H1 (cell line): ENCODE measurements at regions not wholly inside any gene's neighbourhood (a gene's known extent, or its start where the extent isn't known, plus 50 kb on each side); places are given as distances from the start of the nearest gene placed in this dataset.

Experiments used
- CTCF ChIA-PET: fragments of 300-600 bp; sonication (Branson Sonifier 250); formaldehyde crosslinking; loops from one replicate; lab custom pipeline; 2021; ENCODE audit not compliant: partially characterized antibody; lab: Charles Lee
- POLR2A ChIA-PET: fragments of 300-600 bp; sonication (Branson Sonifier 250); formaldehyde crosslinking; loops from one replicate; lab custom pipeline; 2021; ENCODE audit warnings: inconsistent platforms; ENCODE audit not compliant: partially characterized antibody; lab: Charles Lee
- DNase-seq, 2 experiments: peaks; one replicate each; pipeline versions ENCODE4 v3.0.0 to v3.0.0-alpha.2; 2010 to 2022; ENCODE audit warnings: low spot score in 2 of 2, low read depth in 1 of 2, mixed read lengths in 1 of 2
- FAIRE-seq: peaks from 2 replicates; lab custom pipeline; 2011; peaks lifted over from hg19 to GRCh38; lab: Jason Lieb, UNC
- H2AFZ ChIP-seq: 2 replicates; pipeline ENCODE4 v1.8.1; 2012; ENCODE audit warnings: low read length, inconsistent platforms
- H2AK5ac ChIP-seq: 2 replicates; pipeline ENCODE4 v1.6.1; 2013; ENCODE audit warnings: low read depth, low read length
- H2BK120ac ChIP-seq: replicated peaks from 2 replicates; pipeline ENCODE3; 2013; ENCODE audit warnings: low read depth, low read length, inconsistent platforms
- H2BK12ac ChIP-seq: 2 replicates; pipeline ENCODE4 v1.6.1; 2013; ENCODE audit warnings: low read depth, low read length
- H2BK15ac ChIP-seq: 2 replicates; pipeline ENCODE4 v1.6.1; 2013; ENCODE audit warnings: low read length
- H2BK20ac ChIP-seq: 2 replicates; pipeline ENCODE4 v1.6.1; 2013; ENCODE audit warnings: low read length
- H2BK5ac ChIP-seq: 2 replicates; pipeline ENCODE4 v1.6.1; 2013; ENCODE audit warnings: low read depth, low read length
- H3K14ac ChIP-seq: 2 replicates; pipeline ENCODE4 v1.6.1; 2013; ENCODE audit warnings: inconsistent platforms; ENCODE audit not compliant: insufficient read length
- H3K18ac ChIP-seq: 2 replicates; pipeline ENCODE4 v1.6.1; 2013; ENCODE audit warnings: low read length; ENCODE audit errors: extremely low read depth
- H3K23ac ChIP-seq: 2 replicates; pipeline ENCODE4 v1.6.1; 2013; ENCODE audit warnings: inconsistent platforms; ENCODE audit not compliant: insufficient read length
- H3K23me2 ChIP-seq: 2 replicates; pipeline ENCODE4 v1.6.1; 2013; ENCODE audit warnings: low read depth, low read length
- H3K27ac ChIP-seq: 2 replicates; pipeline ENCODE4 v1.6.1; 2011; ENCODE audit warnings: low read depth, low read length, inconsistent platforms
- H3K27me3 ChIP-seq, 4 experiments: replicated peaks in 1 of 4; 1 replicate in 1 of 4; 2 replicates in 3 of 4; pipeline versions ENCODE4 v1.6.1 to v1.8.1; 2011 to 2013; ENCODE audit warnings: low read length in 3 of 4, mild to moderate bottlenecking in 3 of 4, inconsistent platforms in 2 of 4, mixed read lengths in 2 of 4, moderate library complexity in 1 of 4; ENCODE audit not compliant: control insufficient read depth in 3 of 4, insufficient read depth in 3 of 4; ENCODE audit errors: extremely low read depth in 1 of 4
- H3K36me3 ChIP-seq, 4 experiments: 2 replicates each; pipeline versions ENCODE4 v1.6.1 to v1.8.1; 2011 to 2013; ENCODE audit warnings: mild to moderate bottlenecking in 4 of 4, low read length in 3 of 4, moderate library complexity in 2 of 4, control low read depth in 1 of 4, inconsistent platforms in 1 of 4; ENCODE audit not compliant: insufficient read depth in 4 of 4, control insufficient read depth in 2 of 4
- H3K4ac ChIP-seq: replicated peaks from 2 replicates; pipeline ENCODE3; 2013; ENCODE audit warnings: low read length, low read depth, mixed read lengths, inconsistent platforms; ENCODE audit not compliant: insufficient read length
- H3K4me1 ChIP-seq, 4 experiments: replicated peaks in 1 of 4; 1 replicate in 1 of 4; 2 replicates in 3 of 4; pipeline versions ENCODE4 v1.6.1 to v1.8.1; 2011 to 2013; ENCODE audit warnings: low read length in 3 of 4, inconsistent platforms in 2 of 4, mixed read lengths in 1 of 4; ENCODE audit not compliant: insufficient read depth in 4 of 4, control insufficient read depth in 3 of 4
- H3K4me2 ChIP-seq, 2 experiments: 2 replicates each; pipeline versions ENCODE4 v1.6.1 to v1.8.1; 2011 to 2013; ENCODE audit warnings: low read depth in 2 of 2, low read length in 2 of 2, control low read depth in 1 of 2, inconsistent platforms in 1 of 2, mild to moderate bottlenecking in 1 of 2; ENCODE audit not compliant: insufficient read depth in 1 of 2
- H3K4me3 ChIP-seq, 4 experiments: fragments of 200-600, 300-600 bp in 1 of 4; sonication (generic), shearing (Covaris generic), sonication (Bioruptor Twin) in 1 of 4; 2 replicates each; pipeline versions ENCODE4 v1.5.1 to v1.8.1; 2011 to 2016; ENCODE audit warnings: low read length in 4 of 4, low read depth in 3 of 4, control low read depth in 2 of 4, inconsistent platforms in 2 of 4, mild to moderate bottlenecking in 2 of 4, mixed read lengths in 1 of 4, moderate library complexity in 1 of 4; ENCODE audit not compliant: insufficient read depth in 2 of 4; ENCODE audit errors: extremely low read depth in 1 of 4
- H3K56ac ChIP-seq: replicated peaks from 2 replicates; pipeline ENCODE3; 2013; ENCODE audit warnings: low read depth, mild to moderate bottlenecking, mixed read lengths, low read length, inconsistent platforms; ENCODE audit not compliant: insufficient read length
- H3K79me1 ChIP-seq: 2 replicates; pipeline ENCODE4 v1.6.1; 2013; ENCODE audit warnings: low read depth, low read length, control low read depth
- H3K79me2 ChIP-seq, 2 experiments: 2 replicates each; pipeline versions ENCODE4 v1.6.1 to v1.8.1; 2012 to 2013; ENCODE audit warnings: low read length in 2 of 2, mild to moderate bottlenecking in 2 of 2, inconsistent platforms in 1 of 2; ENCODE audit not compliant: insufficient read depth in 2 of 2, control insufficient read depth in 1 of 2
- H3K9ac ChIP-seq, 4 experiments: replicated peaks in 1 of 4; 1 replicate in 1 of 4; 2 replicates in 3 of 4; pipeline versions ENCODE4 v1.6.1 to v1.8.1; 2011 to 2013; ENCODE audit warnings: low read depth in 3 of 4, low read length in 3 of 4, control low read depth in 2 of 4, mild to moderate bottlenecking in 2 of 4, moderate library complexity in 2 of 4, inconsistent platforms in 1 of 4; ENCODE audit errors: extremely low read depth in 1 of 4
- H3K9me3 ChIP-seq, 2 experiments: 2 replicates each; pipeline versions ENCODE4 v1.6.1 to v1.8.1; 2012 to 2013; ENCODE audit warnings: mild to moderate bottlenecking in 2 of 2, moderate library complexity in 2 of 2, control low read depth in 1 of 2, inconsistent platforms in 1 of 2, low read depth in 1 of 2, low read length in 1 of 2, mixed read lengths in 1 of 2; ENCODE audit not compliant: insufficient read depth in 2 of 2
- H4K20me1 ChIP-seq, 2 experiments: replicated peaks in 1 of 2; 2 replicates each; pipeline versions ENCODE3 to v1.8.1; 2011 to 2013; ENCODE audit warnings: inconsistent platforms in 2 of 2, low read length in 2 of 2, mild to moderate bottlenecking in 1 of 2; ENCODE audit not compliant: insufficient read depth in 2 of 2, control insufficient read depth in 1 of 2
- H4K5ac ChIP-seq: 2 replicates; pipeline ENCODE4 v1.6.1; 2013; ENCODE audit warnings: low read length, low read depth, mixed read lengths, inconsistent platforms; ENCODE audit not compliant: insufficient read length
- H4K8ac ChIP-seq: 2 replicates; pipeline ENCODE4 v1.8.0; 2013; ENCODE audit warnings: mild to moderate bottlenecking, moderate library complexity, low read length, inconsistent platforms; ENCODE audit not compliant: insufficient read depth; ENCODE audit errors: extremely low read depth
- H4K91ac ChIP-seq: replicated peaks from 2 replicates; pipeline ENCODE3; 2013; ENCODE audit warnings: low read length, mixed read lengths, inconsistent platforms; ENCODE audit not compliant: insufficient read length
- CEBPB ChIP-seq: IDR thresholded peaks from 2 replicates; pipeline ENCODE4 v1.6.1; 2012; ENCODE audit warnings: low read depth, low read length
- CHD2 ChIP-seq: IDR thresholded peaks from 2 replicates; pipeline ENCODE4 v1.6.1; 2012; ENCODE audit warnings: low read length, improper control_type of control experiment
- CREB1 ChIP-seq: IDR thresholded peaks from 2 replicates; pipeline ENCODE4 v1.6.1; 2012; ENCODE audit warnings: inconsistent platforms
- E2F6 ChIP-seq: IDR thresholded peaks from 2 replicates; pipeline ENCODE4 v1.6.1; 2012; ENCODE audit warnings: inconsistent platforms
- FOSL1 ChIP-seq: IDR thresholded peaks from 2 replicates; pipeline ENCODE4 v1.6.1; 2011; ENCODE audit warnings: mild to moderate bottlenecking, low read depth, low read length, moderate library complexity; ENCODE audit not compliant: insufficient read depth
- GABPA ChIP-seq: IDR thresholded peaks from 2 replicates; pipeline ENCODE4 v1.6.1; 2011; ENCODE audit warnings: mild to moderate bottlenecking, low read length, moderate library complexity, borderline replicate concordance; ENCODE audit not compliant: insufficient read depth
- HDAC2 ChIP-seq, 2 experiments: fragments of 300-600 bp in 1 of 2; sonication (generic) in 1 of 2; IDR thresholded peaks; 2 replicates each; pipeline ENCODE4 v1.6.1; 2011 to 2012; ENCODE audit warnings: low read depth in 2 of 2, low read length in 2 of 2, mild to moderate bottlenecking in 2 of 2, moderate library complexity in 2 of 2, borderline replicate concordance in 1 of 2, inconsistent platforms in 1 of 2
- KDM1A ChIP-seq: fragments of 200-600, 300-600 bp; sonication (generic); IDR thresholded peaks from 2 replicates; pipeline ENCODE4 v1.7.1; 2016; ENCODE audit warnings: mild to moderate bottlenecking, low read length, borderline replicate concordance
- RBBP5 ChIP-seq: IDR thresholded peaks from 2 replicates; pipeline ENCODE4 v1.7.1; 2012; ENCODE audit warnings: low read depth, mild to moderate bottlenecking, inconsistent platforms, low read length, moderate library complexity, borderline replicate concordance
- SIN3A ChIP-seq, 2 experiments: IDR thresholded peaks in 1 of 2; conservative IDR thresholded peaks in 1 of 2; 2 replicates each; pipeline ENCODE4 v1.6.1; 2011 to 2012; ENCODE audit warnings: low read length in 2 of 2, improper control_type of control experiment in 1 of 2, low read depth in 1 of 2, mild to moderate bottlenecking in 1 of 2
- SP1 ChIP-seq: IDR thresholded peaks from 2 replicates; pipeline ENCODE4 v1.6.1; 2011; ENCODE audit warnings: low read depth, low read length
- TCF12 ChIP-seq: IDR thresholded peaks from 2 replicates; pipeline ENCODE4 v1.6.1; 2011; ENCODE audit warnings: low read depth, mild to moderate bottlenecking, low read length
- YY1 ChIP-seq: IDR thresholded peaks from 2 replicates; pipeline ENCODE4 v1.6.1; 2011; ENCODE audit warnings: low read depth, mild to moderate bottlenecking, low read length
- WGBS, 2 experiments: shearing (Covaris generic) in 1 of 2; methylation state at CpG; one replicate each; pipeline versions ENCODE4 v1.1.6 to v1.1.7; 2013 to 2015; ENCODE audit warnings: low lambda C conversion rate in 2 of 2, mixed read lengths in 2 of 2, inconsistent platforms in 1 of 2, low coverage in 1 of 2, missing lambda C conversion rate in 1 of 2; ENCODE audit not compliant: insufficient replicate concordance in 2 of 2, insufficient coverage in 1 of 2, insufficient read length in 1 of 2; ENCODE audit errors: extremely low coverage in 1 of 2, missing lambda C conversion rate in 1 of 2; 5-methylcytosine and 5-hydroxymethylcytosine counted together
- TF ChIP-seq, protein P1 (sequence below): IDR thresholded peaks from 2 replicates; pipeline ENCODE4 v1.6.1; 2011; ENCODE audit warnings: low read depth, mild to moderate bottlenecking, low read length; ENCODE audit not compliant: insufficient read depth

- Histone ChIP-seq H3K9me3 (peaks cover 55 to 79% of the 10 kb centered on the region in 2 experiments), H4K91ac (no peak overlapping the region), H3K14ac (no peak overlapping the region), H4K5ac (no peak overlapping the region), H3K4me1 (no peaks in the 10 kb centered on the region), H2BK120ac (no peak overlapping the region), H2BK20ac (no peak overlapping the region), H3K9ac (no peak overlapping the region), H4K20me1 (no peaks in the 10 kb centered on the region), H3K36me3 (no peaks in the 10 kb centered on the region), H2BK15ac (no peak overlapping the region), H2AK5ac (no peak overlapping the region), H3K56ac (no peak overlapping the region), H2AFZ (no peak overlapping the region), H3K27ac (no peak overlapping the region), H3K4me3 (no peak overlapping the region), H3K18ac (no peak overlapping the region), H3K23ac (no peak overlapping the region), H4K8ac (no peak overlapping the region), H2BK5ac (no peak overlapping the region), H2BK12ac (no peak overlapping the region), H3K23me2 (no peaks in the 10 kb centered on the region; the same call in 1 of the 2 replicates), H3K27me3 (no peaks in the 10 kb centered on the region), H3K4ac (no peak overlapping the region), H3K4me2 (no peak overlapping the region), H3K79me2 (no peaks in the 10 kb centered on the region), H3K79me1 (no peaks in the 10 kb centered on the region)
- POLR2A ChIA-PET, result no interaction called here
- DNase-seq (no peak), FAIRE-seq (no peak)
- CTCF ChIA-PET, result no interaction called here
- WGBS, 2 experiments, result 83% methylated on average over 6 of the region's 6 CpGs; no CpG with 5 or more reads in 1 of the 2 experiments
- TF ChIP-seq GABPA (no peak), KDM1A (no peak), E2F6 (no peak), CREB1 (no peak), FOSL1 (no peak), SP1 (no peak), HDAC2 (IDR thresholded peaks at IDR 0.05; ENCODE audit: borderline replicate concordance in 1 of 2, low read depth in 2 of 2, low read length in 2 of 2) (no peak), SIN3A (conservative IDR thresholded peaks at IDR 0.05 in 1 of 2, IDR thresholded peaks at IDR 0.05 in 1 of 2; ENCODE audit: low read depth in 1 of 2, low read length in 2 of 2) (no peak), RBBP5 (no peak), CEBPB (no peak), YY1 (no peak), CHD2 (no peak), TCF12 (no peak)
- TF ChIP-seq, protein P1, sequence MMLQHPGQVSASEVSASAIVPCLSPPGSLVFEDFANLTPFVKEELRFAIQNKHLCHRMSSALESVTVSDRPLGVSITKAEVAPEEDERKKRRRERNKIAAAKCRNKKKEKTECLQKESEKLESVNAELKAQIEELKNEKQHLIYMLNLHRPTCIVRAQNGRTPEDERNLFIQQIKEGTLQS, result no peak
Observed at GRCh38 chr7:63070696-63071095, 928.0 kb upstream of the ZNF722 start.
